Inflammatory macrophage (primary cell): ENCODE measurements at regions not wholly inside any gene's neighbourhood (a gene's known extent, or its start where the extent isn't known, plus 50 kb on each side); places are given as distances from the start of the nearest gene placed in this dataset.

Experiments
- DNase-seq, 2 donors: peaks; one replicate each; pipeline ENCODE4 v3.0.0-alpha.2; 2020 to 2022

- no peak for DNase-seq
These were observed 263.1 kb upstream of the HTR2A start for GRCh38 chr13:47159853-47160550.

GRCh38 chr13:47158593-47158992 is 261.7 kb upstream of the HTR2A start:
- DNase-seq: no peak

DNA sequence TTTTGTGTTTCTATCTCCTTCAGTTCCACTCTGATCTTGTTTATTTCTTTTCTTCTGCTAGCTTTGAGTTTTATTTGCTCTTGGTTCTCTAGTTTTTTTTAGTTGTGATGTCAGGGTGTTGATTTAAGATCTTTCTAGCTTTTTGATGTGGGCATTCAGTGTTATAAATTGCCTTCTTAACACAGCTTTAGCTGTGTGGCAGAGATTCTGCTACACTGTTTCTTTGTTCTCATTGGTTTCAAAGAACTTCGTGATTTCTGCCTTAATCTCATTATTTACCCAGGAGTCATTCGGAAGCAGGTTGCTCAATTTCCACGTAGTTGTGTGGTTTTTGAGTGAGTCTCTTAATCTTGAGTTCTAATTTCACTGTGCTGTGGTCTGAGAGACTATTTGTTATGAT is 251.7 kb upstream of the HTR2A start:
- no peak for DNase-seq

DNA sequence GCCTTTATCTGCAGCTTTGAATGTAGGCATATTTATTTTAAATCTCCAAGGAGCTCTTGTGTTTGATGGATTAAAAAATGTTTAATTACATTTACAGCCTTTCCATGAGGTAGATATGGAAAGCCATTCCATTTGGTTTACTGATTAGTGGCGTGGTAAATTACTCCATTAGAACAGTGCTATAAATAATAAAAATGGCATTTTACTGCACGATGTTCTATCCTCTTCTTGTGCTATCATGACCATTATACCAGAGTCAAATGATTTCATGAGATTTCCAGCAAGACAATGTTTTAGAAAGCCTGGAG is 250.9 kb upstream of the HTR2A start:
- no peak for DNase-seq

DNA sequence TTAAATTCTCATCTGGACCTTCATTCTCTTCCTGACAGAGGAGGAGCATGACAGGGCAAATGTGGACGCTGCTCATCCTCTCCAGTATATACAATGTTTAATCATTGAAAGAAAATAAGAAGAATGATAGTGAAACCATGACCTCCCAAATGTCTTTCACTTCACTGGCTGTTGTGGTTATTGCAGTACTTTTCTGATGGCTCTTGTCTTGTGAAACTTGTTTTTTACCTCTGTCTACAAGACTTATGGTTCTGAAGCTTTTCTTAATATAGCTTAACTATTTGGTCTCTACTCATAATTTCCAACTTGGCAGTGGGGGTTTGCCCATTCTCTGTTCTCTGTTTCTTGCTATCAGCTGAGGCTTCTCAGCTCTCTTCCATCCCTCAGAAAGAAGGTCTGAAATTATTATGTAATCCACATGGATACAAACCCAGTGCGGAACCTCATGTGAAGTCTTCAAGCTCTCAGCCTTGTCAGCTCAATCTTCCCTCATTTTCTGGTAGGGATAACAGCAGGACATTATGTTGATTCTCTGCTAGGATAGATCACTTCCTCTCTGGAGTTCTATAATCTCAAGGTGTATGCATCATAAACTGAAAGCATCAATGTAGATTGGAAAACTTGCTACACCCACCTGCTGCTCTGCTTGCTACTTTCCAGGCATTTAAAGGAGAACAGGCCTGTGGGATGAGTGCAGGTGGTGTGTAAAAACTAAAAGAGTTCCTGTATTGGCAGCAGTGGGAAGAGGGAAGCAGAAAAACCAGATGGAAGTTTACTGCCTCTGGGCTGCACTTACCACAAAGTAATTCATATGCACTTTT is 250.3 kb upstream of the HTR2A start:
- DNase-seq: no peak

GRCh38 chr13:47146136-47146535 is 249.3 kb upstream of the HTR2A start:
- DNase-seq: no peak

GRCh38 chr13:47144782-47145181 is 247.9 kb upstream of the HTR2A start:
- DNase-seq: no peak

DNA sequence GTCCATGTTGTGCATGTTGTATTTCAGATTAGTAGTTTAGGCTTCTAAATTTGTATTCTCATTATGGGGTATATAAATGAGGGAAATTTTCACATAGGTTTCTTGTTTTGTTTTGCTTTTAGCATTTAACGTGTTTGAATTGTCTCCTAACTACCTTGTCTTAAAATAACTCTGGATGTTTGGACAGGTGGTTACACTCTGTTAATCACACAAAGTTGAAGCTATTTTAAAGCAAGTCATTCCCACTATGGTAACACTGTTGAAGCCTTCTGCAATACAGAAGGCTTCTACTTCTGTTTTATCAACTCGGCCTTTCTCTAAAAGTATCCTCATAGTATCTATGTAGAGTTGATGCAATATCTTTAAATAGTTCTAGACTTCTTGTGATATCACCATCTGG is 245.3 kb upstream of the HTR2A start:
- DNase-seq: no peak

GRCh38 chr13:47139519-47139918 is 242.7 kb upstream of the HTR2A start:
- DNase-seq: no peak

DNA sequence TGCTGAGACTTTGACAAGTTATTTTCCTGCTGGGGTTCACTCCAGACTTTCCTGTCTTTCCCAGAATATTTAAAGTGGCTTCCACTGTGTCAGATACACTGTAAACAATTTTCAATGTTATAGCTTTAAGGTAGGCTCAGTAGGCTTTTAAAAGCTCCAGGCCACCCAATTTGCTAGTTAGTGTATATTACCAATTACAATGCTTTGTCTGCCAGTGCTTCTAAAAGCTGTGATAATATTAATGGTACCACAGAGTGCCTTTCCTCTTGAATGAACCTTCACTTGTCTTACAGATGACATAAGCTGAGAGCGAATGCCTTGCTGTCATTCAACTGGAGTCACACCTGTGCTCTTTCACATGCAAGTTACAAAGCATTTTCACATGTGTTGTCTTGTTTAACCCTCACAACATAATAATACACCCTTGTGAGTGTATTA is 239.7 kb upstream of the HTR2A start:
- no peak for DNase-seq

DNA sequence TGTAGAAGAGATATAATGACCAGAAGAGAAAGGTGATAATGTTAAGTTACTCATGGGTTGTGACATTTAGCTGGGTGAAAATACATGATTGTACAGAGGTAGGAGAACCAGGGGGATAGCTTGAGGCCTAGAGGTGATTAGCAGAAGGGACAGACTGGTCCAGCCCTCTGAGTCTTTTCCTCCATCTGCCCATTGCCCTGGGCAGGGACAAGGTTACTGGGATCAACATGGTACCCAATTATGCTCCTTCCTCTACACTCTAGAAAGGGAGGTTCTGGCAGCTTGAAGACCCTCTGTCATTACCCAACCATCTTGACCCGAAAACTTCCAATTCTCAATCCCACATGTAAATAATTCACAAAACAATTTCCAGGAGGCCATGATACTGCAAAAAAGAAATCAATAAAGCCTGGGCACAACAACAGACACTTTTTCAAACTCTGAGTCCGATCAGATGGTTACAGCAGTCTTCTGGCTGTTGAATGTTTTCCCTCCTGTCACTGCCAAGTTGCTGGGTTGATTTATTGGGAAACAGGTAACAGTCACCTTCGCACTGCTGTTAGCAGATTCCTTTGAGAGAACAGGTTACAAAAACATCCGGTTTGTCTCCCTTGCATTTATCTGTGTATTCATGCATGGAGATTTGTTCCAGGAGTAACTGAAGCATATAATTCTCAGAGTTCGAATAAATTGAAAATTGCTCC is 239.1 kb upstream of the HTR2A start:
- DNase-seq: no peak

GRCh38 chr13:47134939-47135489 is 238.2 kb upstream of the HTR2A start:
- DNase-seq: no peak

GRCh38 chr13:47133011-47133445 is 236.2 kb upstream of the HTR2A start:
- no peak for DNase-seq

DNA sequence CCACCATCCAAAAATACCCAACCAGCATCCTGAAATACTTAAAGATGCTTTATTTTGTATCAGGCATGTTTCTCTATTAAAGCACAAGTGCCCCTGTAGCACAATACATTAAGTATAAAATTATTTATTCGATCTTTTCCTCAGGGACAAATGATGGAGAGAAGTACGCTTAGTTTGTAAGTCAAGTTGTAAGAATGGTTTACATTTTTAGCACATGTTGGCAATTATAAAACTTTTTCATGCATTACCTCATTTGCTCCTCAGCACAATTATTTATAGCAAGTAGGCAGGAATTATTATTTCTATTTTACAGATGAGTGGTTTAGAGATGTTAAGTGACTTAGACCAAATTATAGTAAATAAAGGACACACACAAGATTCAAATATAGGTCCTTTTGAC is 232.6 kb upstream of the HTR2A start:
- no peak for DNase-seq

DNA sequence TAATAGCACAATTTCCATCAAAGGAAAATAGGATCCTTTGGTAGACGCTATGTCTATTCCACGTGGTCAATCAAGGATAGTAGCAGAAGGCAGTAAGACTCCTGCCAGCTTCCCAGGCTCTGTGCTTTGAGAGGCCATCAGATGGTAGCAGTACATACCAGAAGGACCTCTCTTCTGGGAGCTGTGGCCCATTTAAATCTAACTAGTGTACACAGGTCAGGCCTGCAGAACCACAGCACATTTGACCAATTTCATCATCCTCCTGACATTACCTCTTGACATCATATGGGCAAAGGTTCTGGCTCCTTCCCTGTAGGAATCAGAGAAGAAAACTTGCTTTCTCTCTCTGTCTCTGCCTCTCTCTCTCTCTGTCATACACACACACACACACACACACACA is 229.6 kb upstream of the HTR2A start:
- DNase-seq: no peak

DNA sequence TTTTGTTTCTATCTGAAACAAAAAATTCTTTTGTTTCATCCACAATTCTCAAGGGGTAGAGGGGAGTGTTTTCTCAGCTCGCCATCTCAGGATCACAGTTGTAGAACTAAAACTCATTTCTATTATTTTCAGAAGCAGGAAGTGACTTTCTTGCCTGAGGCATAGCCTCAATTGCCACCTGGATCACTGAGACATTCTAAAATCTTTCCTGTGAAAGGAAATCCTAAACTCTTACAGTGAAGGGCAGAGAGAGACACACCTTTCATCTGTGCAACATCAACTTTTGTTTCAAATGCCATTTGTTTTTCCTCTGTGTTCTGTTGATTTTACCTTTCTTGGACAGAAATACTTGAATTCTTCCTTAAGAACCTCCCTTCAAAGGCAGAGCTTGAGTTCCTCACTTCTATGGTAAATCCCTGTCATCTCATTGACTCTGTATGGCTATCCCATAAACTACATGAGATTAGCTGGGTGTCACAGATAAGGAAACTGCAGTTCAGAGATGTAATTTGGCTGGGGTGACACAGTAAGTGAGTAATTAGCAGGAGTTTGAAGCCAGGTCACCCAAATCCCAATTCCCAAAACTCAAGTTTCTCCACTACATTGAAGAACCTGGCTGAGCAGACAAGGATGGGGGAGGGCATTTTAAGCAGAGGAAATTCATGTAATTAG is 224.4 kb upstream of the HTR2A start:
- no peak for DNase-seq

- DNase-seq: no peak
These were observed 223.4 kb upstream of the HTR2A start for GRCh38 chr13:47120282-47120681.

DNA sequence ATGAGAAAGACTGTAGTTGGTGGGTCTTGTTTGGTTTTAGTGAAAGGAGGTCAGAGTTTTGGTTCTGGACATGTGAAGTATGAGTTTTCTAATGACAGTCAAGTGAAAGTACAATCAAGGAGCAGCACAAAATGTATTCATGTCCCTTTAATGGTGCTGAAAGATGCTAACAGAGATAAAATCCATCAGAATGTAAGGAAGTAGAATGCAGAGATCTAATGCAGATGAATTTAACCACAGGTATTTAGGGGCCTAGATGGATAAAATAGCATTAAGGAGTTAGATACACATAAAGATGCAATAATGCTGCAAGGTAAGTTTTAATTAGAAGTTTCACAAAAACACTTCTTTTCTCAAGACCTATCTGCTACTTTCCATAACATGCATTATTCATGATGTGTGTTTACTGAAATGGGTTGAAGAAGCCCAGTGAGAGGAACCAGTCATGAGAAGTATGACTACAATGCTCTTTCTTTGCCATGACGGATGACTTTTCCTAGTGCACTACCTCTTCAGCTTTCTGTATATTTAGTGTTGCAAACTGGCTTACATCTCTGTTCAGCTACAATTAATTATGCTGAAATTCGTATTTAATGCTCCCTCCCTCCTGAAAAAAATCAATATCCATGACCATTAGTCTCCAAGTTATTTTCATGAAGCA is 222.9 kb upstream of the HTR2A start:
- no peak for DNase-seq

DNA sequence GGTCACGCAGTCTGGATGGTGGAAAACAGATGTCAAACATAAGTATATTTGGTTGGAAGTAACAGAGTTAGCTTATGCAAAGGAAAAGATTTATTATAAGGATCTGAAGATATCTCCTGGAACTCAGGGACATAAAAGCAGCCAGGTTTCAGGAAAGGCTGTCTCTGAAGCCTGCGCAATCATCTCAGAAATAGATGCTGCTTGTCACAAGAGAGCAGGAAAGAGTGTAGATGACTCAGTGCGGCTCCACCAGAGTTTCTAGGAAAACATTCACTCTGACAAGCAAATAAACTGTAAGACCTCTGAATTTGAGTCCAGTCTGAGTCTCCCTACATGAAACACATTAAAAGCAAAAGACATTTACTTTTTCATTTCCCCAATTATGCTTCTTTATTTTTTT is 220.4 kb upstream of the HTR2A start:
- no peak for DNase-seq

- no peak for DNase-seq
These were observed 217.2 kb upstream of the HTR2A start for GRCh38 chr13:47114030-47114429.

GRCh38 chr13:47112903-47113299 is 216.0 kb upstream of the HTR2A start:
- no peak for DNase-seq

GRCh38 chr13:47112205-47112902 is 215.5 kb upstream of the HTR2A start:
- no peak for DNase-seq
